HG02759 (cell line): ENCODE measurements at regions not wholly inside any gene's neighbourhood (a gene's known extent, or its start where the extent isn't known, plus 50 kb on each side); places are given as distances from the start of the nearest gene placed in this dataset.

ENCODE experiments used
- ATAC-seq: cut with Tn5 transposase; IDR thresholded peaks from one replicate; pipeline ENCODE4 v1.9.1; 2021; ENCODE audit warnings: mild to moderate bottlenecking, moderate library complexity; ENCODE audit not compliant: unreplicated experiment

DNA sequence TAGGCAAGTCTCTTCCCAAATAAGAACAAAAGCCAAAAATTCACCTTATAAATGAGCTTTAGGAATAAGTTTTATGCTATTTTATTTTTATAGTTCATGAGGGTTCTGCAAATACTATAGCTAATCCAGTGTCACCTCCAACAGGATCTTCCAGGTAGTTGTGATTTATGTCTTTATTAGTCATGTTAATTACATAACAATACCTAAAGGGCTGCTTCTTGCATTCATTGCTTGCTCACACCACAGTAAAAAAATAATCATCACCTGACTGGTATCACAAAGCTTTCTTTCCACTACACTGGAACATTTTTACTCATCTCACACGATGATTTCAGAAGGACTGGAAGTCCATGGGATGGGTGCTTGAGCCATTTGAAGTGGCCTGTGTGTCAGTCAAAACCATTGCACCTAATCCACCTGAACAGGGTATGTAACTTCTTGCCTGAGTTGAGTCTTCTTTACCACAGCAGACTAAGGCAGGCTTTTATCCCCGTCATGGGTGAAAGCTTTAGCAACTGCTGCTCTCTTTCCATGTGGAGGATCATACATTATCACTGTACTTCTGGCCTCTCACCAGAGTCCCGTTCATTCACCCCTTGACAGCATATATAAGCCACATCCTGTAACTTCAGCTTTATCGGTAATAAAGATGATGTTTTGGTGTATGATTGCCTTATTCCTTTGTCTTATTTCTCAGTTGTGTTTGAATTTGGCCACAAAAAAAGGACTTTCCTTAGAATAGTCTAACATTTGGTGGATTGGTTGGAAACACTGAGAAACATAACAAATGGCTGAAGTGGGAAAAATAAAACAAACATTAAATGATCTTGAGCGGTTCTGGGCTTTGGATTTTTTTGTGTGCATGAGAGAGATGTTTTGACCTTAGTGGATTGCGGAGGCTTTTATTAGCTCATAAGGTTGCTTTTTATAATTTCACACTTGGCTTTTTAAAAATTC, 382.6 kb upstream of the THBS1 start:
- no peak for ATAC-seq

DNA sequence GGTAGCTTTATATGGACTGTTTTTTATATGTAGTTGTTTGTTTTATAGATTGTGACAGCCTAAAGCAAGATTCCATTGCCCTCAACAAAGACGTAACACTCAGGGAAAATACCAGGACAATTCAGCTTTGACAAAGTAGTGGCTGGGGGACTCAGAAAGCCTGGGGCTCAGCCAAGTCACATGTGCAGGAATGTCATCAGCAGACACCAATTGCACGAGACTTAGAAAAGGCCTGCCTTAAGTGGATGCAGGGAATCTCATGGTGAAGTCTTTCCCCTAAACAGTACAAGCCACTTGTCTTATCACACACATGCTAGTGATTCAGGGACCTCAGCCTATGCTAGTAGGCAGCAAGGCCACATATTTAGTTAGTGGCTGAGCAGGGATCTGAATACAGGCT, 381.8 kb upstream of the THBS1 start:
- no peak for ATAC-seq

DNA sequence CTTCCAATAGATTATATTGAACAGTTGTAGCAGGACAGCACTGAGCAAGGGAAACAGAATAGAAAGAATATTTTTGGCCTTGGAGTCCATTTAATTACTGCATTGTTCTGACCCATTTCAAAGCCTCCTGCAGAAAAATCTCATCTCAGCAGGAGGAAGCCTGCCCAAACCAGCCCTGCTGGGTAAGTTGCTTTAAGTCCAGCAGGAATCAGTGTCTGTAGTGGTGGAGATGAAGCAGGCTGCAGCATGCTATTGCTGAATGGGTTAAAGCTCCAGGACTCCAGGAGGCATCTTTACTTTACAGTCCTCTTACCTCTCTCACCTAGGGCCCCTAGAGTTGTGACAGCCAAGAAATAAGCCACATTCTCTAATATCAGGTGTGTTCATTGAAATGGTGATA, 380.3 kb upstream of the THBS1 start:
- ATAC-seq = no peak

DNA sequence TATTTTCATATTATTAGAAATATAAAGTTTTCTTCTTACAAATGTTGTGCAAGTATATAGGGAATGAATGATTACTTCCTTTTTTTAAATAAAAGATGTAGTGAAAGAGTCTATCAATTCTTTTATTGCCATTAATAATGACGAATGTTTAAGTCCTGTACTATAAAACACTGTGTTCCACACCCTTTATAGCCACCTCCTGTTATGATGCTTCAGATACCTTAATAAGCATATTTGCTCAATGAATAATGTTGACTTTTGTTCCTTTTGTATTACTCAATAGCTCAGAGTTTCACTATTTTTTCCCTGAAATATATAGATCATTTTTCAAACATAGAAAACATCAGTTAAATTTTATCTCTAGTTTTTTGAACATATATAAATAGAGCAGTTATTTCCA, 378.2 kb upstream of the THBS1 start:
- no peak for ATAC-seq

DNA sequence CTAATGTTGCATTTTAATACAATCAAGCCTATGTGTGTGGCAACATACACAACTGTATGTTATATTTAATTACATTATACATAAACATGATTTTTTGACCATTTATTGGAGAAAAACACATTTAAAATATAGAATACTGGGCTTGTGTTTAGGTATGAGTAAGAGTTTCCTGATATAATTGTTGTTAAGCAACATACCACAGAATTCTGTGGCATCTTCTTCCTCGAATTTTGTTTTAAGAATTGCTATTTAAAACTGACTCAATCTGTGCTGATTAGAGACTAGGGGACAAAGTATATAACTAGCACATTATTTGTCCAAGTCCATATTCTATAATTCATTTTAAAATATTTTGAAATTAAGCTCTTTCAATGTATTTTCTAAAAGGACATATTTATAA, 376.8 kb upstream of the THBS1 start:
- no peak for ATAC-seq

DNA sequence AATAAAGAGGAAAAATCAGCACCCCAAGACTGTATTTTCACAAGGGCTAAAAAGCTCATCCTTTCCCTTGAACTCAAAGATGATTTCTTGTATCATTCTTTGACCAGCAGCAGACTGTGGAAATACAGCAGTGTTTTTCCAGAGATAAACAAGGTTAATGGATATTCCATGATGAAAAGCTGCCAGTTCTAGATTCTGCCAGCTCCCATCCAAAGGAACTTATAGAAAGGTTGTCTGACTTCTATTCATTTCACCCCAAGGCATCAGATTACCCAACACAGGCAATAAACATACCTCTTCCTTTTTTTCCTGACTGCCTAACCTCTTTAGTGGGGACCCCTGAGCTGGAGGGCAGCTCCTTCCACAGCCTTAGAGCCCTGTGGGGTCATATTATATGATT, 375.8 kb upstream of the THBS1 start:
- no peak for ATAC-seq

DNA sequence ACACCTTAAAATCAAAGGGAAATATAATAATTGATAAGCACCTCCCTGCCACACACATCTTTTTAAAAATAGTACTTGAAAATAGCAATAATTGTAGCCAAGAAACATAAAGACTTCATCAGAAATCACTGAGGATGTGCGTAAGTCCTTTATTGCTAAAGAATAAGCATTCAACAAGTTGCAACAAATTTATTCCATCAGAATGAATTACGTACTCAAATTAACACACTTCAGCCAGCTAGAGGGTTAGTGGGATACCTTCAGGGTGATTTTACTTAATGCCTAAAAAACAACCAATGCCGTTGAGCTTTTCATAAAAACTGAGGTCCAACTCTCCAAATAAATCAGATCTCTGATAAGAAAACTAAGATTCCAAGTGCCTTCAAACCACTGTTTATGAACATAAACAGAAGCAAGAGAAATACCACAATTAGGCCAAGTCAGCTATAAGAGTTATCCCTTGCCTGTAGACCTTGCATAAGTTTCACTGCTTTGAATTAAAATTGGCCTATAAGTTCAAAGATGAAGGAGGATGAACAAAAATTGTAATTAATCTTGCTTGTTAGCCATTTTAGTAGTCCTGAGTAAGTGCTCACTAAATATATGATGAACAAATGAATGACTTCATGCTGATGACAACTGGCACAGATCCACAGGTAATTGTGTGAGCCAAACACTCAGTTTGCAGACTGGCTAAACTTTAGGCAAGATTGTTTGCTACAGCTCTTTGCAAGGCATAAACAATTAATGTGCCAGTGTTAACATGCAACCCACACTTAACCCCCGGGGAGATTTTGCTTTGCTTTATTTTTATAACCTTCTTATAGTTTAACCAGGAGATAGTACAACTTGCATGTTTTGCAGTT, 375.1 kb upstream of the THBS1 start:
- ATAC-seq = no peak

DNA sequence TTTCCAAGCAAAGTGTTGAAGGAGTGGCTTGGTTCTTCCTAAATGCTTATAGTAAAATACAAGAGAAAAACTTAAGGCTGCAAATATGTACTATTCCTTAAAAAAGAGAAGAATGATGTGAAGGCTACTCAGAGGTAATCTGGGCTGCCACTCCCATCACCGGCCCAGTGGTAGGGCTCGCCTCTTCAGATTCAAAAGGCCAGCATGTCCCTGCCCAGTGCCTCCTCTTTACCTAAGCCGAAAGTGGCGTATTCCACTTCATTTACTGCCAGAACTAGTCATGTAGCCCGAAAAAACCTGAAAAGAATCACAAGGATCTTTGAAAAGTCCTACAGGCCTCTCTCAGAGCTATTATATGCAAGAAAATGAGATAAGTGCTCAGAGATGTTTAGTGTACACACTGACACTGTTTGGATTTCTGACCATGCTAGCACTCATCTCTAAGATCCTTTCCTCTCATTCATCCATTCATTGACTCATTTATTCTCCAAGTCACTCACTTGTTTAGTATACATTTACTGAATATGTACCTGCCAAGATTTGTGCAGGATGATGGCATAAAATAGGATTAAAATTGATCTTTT, 373.3 kb upstream of the THBS1 start:
- no peak for ATAC-seq

DNA sequence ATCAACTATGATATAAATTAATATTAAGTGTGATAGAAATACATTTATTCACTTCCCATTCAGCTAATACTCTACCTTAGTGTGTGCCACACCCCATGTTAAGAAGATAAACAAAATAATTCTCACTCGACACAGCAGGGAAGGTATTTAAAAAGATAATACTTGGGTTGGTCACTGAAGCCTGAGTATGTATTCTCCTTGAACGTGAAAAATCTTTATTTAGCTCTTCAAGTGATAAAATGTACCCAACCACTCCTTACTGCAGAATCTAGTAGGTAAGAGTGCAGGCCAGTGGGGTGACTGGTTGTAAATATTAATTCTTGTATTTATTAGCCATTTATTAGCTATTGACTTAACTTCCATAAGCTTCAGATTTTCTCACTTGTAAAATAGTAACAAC, 372.7 kb upstream of the THBS1 start:
- ATAC-seq = no peak

DNA sequence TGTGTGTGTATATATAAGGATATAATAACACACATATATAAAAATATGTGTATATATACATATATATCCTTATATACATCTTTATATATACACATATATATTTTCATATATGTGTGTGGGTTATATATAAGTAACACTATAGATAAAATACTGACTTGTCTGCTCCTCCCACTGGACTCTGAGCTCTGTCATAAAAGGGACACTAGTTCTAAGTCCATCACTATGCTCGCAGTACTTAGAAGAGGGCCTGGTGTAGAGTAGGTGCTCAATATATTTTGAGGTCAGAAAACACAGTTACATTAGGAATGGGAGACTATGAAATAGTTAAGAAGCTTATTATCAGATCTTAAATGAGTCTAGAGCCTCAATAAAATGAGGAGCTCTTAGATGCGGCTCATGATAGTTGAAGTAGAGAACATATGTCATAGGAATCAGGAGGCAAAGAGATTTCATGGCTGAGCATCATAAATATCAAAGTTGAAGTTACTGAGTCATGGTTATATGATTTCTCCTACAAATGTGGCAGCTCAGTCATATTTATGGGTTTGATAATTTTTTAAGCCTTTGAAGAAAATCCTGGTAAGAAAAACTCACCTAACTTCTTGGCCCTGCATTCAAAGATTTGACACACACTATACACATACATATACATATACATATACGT, 371.2 kb upstream of the THBS1 start:
- no peak for ATAC-seq

DNA sequence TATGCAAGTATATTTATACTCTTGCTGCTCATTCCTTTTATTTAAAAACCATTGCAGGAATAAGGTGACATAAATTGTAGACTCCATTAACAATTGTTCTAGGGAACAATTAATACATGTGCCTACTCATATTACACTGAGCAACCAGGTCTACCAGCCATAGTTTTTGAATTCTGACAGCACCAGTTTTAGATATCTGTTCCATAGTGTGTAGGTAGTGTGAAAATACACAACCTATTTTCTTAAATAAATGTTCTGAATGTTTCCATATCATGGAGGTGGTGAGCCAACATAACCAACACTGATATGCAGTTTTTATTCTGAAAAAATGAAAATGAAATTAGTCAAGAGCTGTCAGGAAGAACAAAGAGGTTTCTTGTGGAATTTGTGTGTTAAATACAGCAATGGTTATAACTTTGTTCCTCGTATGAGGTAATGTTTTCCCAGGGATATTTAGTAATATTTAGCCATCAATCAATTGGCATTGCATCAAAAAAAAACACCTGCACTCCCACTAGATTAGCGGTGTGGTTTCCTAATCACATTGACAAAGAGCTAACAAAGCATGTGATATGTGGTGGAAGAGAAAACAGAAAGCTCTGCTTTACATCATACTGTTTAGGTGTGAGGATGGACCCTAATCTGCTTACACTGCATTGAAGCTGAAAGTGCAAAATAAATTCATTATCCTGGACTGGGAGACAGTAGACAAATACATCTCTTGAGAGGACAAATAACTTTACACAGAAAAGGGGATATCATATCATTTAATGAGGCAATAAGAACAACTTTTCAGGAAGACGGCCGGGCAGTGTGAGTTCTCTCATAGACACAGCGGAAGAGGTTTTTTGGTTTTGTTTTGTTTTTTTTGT, 369.5 kb upstream of the THBS1 start:
- no peak for ATAC-seq

DNA sequence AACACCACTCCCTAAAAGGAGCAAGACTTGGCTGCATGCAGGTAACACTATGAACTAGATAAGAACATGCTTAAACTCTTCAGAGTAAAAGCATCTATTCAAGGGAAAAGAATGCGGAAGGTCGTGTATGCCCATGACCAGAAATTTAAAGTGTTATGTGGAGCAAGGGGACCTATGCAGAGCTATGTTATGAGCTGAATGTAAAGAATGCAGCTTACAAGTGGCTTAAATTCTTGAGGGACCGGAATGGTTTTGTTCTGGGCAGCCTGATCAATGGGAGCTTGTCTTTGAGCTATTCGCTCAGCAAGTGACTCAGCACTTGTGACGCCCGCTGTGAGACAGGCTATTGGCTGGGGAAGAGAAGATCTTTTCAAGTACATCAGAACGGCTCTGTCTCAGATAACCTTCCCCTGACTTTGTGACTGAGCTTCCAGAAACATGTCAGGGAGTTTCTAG, 367.5 kb upstream of the THBS1 start:
- ATAC-seq = no peak

DNA sequence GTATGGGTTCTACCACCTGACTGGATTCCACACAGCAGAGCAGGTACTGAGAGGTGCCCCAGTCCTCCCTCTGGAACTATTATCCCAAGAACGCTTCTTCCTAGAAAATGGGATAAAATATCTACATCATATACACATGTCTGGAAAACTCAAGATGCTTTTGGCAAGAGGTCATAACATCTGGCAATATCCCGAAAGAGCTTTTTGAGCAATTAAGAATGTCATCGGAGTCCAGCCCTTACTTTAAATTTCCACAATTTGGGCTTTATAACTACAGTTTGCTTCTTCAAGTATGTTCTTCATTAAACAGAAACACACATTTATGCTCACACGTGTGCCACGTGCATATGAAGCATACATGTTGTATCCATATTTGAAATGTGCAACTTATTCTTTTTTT, 365.9 kb upstream of the THBS1 start:
- no peak for ATAC-seq

DNA sequence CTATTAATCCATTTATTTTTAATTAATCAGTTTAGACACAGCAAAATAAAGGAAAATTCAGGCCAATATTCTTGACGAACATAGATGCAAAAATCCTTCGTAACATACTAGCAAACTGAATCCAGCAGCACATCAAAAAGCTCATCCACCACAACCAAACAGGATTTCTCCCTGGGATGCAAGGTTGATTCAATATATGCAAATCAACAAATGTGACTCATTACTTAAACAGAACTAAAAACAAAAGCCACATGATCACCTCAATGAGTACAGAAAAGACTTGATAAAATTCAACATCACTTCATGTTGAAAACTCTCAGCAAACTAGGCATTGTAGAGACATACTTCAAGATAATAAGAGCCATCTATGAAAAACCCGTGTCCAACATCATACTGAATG, 364.1 kb upstream of the THBS1 start:
- ATAC-seq = no peak

DNA sequence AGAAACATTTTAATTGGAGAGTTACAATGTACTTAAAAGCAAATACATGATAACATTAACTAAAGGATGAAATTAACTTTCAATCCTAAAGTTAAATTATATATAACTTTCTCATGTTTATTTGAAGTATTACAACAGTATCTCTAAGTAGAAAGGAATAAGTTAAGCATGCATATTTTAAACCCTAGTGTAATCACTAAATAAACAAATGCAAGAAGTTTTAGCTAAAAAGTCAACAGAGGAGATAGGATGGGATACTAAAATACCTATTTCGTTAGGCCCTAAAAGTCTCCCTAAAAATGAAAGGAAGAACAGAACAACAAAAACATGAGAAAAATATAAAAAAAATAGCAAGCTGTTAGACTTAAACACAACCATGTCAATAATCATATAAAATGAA, 361.3 kb upstream of the THBS1 start:
- no peak for ATAC-seq

DNA sequence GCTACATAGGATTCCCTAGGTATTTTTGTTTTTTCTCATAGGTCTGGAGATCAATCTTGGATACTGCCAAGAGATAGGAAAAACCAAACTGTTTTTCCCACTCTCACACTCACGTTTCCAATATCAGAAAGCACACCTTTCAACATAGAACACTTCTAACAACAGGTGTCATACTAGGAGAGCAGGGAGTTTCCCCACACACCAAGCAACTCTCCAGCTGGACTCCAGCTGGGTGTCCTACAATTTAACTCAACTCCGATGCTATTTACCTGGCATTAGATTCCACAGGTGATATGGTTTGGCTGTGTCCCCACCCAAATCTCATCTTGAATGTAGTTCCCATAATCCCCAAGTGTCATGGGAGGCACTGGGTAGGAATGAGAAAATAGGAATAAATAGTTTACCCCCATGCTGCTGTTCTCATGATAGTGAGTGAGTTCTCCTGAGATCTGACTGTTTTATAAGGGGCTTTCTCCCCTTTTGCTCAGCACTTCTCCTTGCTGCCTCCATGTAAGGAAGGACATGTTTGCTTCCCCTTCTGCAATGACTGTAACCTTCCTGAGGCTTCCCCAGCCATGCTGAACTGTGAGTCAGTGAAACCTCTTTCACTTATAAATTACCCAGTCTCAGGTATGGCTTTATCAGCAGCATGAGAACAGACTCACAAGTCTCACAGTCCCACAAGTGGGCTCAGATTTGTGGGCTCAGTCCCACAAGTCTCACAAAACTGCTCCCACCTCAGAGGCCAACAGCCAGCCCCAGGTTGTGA, 354.5 kb upstream of the THBS1 start:
- no peak for ATAC-seq

DNA sequence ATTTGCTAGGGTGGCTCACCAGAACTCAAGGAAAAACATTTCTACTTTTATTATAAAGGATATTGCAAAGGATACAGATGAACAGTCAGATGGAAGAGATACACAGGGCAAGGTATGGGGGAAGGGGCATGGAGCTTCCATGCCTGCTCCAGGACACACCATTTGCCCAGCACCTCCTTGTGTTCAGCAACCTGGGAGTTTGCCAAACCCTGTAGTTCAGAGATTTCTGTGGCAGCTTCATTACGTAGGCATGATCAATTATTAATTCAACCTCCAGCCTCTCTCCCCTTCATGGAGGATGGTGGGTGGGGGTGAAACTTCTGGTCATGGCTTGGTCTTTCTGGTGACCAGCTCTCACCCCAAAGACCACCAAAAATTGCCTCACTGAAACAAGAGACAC, 353.9 kb upstream of the THBS1 start:
- no peak for ATAC-seq

DNA sequence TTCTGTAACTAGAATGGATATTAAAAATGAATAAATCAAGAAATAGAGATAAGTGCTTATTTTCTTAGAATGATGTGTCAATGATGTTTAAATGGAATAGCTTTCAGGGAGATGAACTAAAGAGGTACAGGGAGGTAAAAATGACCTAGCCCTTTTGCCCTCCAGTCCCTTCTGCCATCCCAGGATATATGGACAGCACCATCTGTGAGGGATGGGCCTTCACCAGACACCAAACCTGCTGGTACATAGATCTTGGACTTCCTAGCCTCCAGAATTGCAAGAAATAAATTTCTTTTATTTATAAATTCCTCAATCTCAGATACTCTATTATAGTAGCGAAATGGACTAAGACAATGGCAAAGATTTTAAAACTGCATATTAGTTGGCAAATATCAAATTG, 352.0 kb upstream of the THBS1 start:
- no peak for ATAC-seq

DNA sequence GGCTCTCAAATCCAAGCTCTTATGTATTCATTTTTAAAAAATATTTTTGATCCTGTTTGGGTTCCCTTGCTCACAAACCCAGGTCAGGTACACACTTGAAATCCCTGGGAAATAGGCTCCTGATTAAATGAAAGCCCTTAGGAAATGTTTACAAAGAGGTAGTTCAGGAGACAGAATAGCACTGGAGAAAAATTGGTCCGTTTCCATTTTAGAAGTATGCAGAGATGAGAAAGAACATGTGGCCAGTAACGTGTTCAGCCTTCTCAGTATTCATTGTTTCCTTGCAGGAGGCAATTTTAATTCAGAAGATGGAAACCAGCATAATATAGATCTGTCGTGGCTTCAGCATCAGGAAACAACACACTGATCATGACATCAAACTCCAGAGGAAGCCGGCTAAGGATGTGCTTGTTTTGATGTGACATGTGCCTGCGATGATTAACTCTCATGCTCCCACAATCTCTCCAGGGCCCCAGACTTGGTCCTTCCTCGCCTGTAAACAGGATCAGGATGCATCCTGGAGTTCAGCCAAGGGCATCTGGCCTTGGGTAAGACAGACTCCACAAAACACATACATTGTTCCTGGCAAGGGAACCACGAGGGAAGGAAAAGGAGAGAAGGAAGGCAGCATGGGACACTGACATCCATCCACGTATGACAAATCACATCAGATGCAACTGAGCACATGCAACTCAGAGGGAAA, 350.5 kb upstream of the THBS1 start:
- no peak for ATAC-seq
